Panc1 (cell line): ENCODE measurements at regions not wholly inside any gene's neighbourhood (a gene's known extent, or its start where the extent isn't known, plus 50 kb on each side); places are given as distances from the start of the nearest gene placed in this dataset.

ENCODE experiments used
- ATAC-seq: fragments of 200-7000 bp; cut with Tn5 transposase; 2 replicates; pipeline ENCODE4 v1.9.1; 2020; ENCODE audit warnings: mild to moderate bottlenecking, moderate library complexity
- BruUV-seq: library from RNA; stranded (reverse); fragments of 400-500 nt; replicated peaks from 2 replicates; lab custom pipeline; 2021; lab: Mats Ljungman, UMichigan
- CTCF ChIA-PET: fragments of 300-600 bp; sonication (Branson Sonifier 250); formaldehyde crosslinking; loops from one replicate; lab custom pipeline; 2022; ENCODE audit warnings: antibody characterized with exemption; lab: Charles Lee
- POLR2A ChIA-PET: fragments of 300-600 bp; sonication (Branson Sonifier 250); formaldehyde crosslinking; loops from one replicate; lab custom pipeline; 2022; ENCODE audit warnings: antibody characterized with exemption; lab: Charles Lee
- DNase-seq: peaks from one replicate; pipeline ENCODE4 v3.0.0-alpha.2; 2010; ENCODE audit warnings: low read depth, low spot score
- H3K27ac ChIP-seq: 2 replicates; pipeline ENCODE4 v1.5.1; 2011; ENCODE audit warnings: mild to moderate bottlenecking, low read length, inconsistent platforms
- H3K27me3 ChIP-seq: fragments of 200-500 bp; sonication (Bioruptor generic); 2 replicates; pipeline ENCODE4 v1.6.0; 2014; ENCODE audit warnings: low read length, inconsistent platforms; ENCODE audit not compliant: control insufficient read depth, insufficient read depth
- H3K36me3 ChIP-seq: fragments of 200-500 bp; sonication (Bioruptor generic); 2 replicates; pipeline ENCODE4 v1.5.1; 2014; ENCODE audit warnings: inconsistent platforms, mild to moderate bottlenecking, low read length, moderate library complexity; ENCODE audit not compliant: control insufficient read depth, insufficient read depth
- H3K4me1 ChIP-seq: 2 replicates; pipeline ENCODE4 v1.5.1; 2011; ENCODE audit warnings: inconsistent platforms, mild to moderate bottlenecking, low read length, moderate library complexity; ENCODE audit not compliant: control insufficient read depth, insufficient read depth
- H3K4me3 ChIP-seq, 2 experiments: 2 replicates each; pipeline ENCODE4 v1.5.1; 2011 to 2012; ENCODE audit warnings: low read depth in 2 of 2, low read length in 2 of 2, mild to moderate bottlenecking in 2 of 2, inconsistent platforms in 1 of 2, moderate library complexity in 1 of 2
- H3K9me3 ChIP-seq: fragments of 200-500 bp; sonication (Bioruptor generic); 2 replicates; pipeline ENCODE4 v1.5.1; 2014; ENCODE audit warnings: low read depth, mild to moderate bottlenecking, inconsistent platforms, low read length, moderate library complexity; ENCODE audit not compliant: control insufficient read depth, insufficient read depth
- CTCF ChIP-seq: fragments of 450-650 bp; IDR thresholded peaks from 2 replicates; pipeline ENCODE4 v1.5.1; 2017; ENCODE audit warnings: mild to moderate bottlenecking
- POLR2AphosphoS5 ChIP-seq: IDR thresholded peaks from 2 replicates; pipeline ENCODE4 v1.6.1; 2012; ENCODE audit warnings: mild to moderate bottlenecking, low read depth, low read length, moderate library complexity
- REST ChIP-seq, 2 experiments: IDR thresholded peaks; 2 replicates each; pipeline ENCODE4 v1.6.1; 2011 to 2012; ENCODE audit warnings: low read depth in 2 of 2, control low read depth in 1 of 2, low read length in 1 of 2, mild to moderate bottlenecking in 1 of 2, moderate library complexity in 1 of 2; ENCODE audit not compliant: insufficient read depth in 1 of 2
- SIN3A ChIP-seq: IDR thresholded peaks from 2 replicates; pipeline ENCODE4 v1.6.1; 2012; ENCODE audit warnings: low read depth, mild to moderate bottlenecking, low read length, moderate library complexity, borderline replicate concordance; ENCODE audit not compliant: insufficient read depth
- TCF7L2 ChIP-seq: IDR thresholded peaks from 2 replicates; pipeline ENCODE4 v1.6.1; 2011; ENCODE audit warnings: mild to moderate bottlenecking, low read depth, low read length, inconsistent platforms
- in situ Hi-C: cut with HindIII; loops from 2 replicates; pipeline ENCODE4 v1.10.0; 2016; ENCODE audit warnings: low sequenced_read_pairs, low pct_unique_long_range_greater_than_20kb
- intact Hi-C: fragments of 100-400 bp; cut with micrococcal nuclease; formaldehyde crosslinking; loops from one replicate; pipeline ENCODE4 v1.10.0; 2022; ENCODE audit not compliant: unreplicated experiment

- DNase-seq (no peak), ATAC-seq (no peak)
- in situ Hi-C loops (no loop called here), intact Hi-C loops (no loop called here)
- no peak overlapping the region for H3K4me3 ChIP-seq
- no peaks in the 10 kb centered on the region for H3K9me3 ChIP-seq
- TF ChIP-seq POLR2AphosphoS5 = no peak
- H3K27ac ChIP-seq = no peak overlapping the region
- H3K4me1 ChIP-seq = no peaks in the 10 kb centered on the region
- no TSS peak for BruUV-seq
- ChIA-PET POLR2A (no interaction called here), CTCF (no interaction called here)
- H3K27me3 ChIP-seq = no peaks in the 10 kb centered on the region; the same call in 1 of the 2 replicates
- no peaks in the 10 kb centered on the region for H3K36me3 ChIP-seq
These were observed 103.3 kb upstream of the IGFBP3 start for GRCh38 chr7:46024263-46024916.

GRCh38 chr7:46022397-46022796 lies 101.3 kb upstream of the IGFBP3 start:
- Histone ChIP-seq H3K4me3 (no peak overlapping the region), H3K4me1 (no peaks in the 10 kb centered on the region), H3K27me3 (no peaks in the 10 kb centered on the region; the same call in 1 of the 2 replicates), H3K27ac (no peak overlapping the region), H3K36me3 (no peaks in the 10 kb centered on the region), H3K9me3 (no peaks in the 10 kb centered on the region)
- no peak for TF ChIP-seq REST (IDR thresholded peaks at IDR 0.05; ENCODE audit: insufficient read depth in 1 of 2, low read depth in 2 of 2, low read length in 1 of 2)
- intact Hi-C loops = no loop called here
- ChIA-PET POLR2A (no interaction called here), CTCF (no interaction called here)
- BruUV-seq = no TSS peak
- no peak for ATAC-seq
- in situ Hi-C loops = no loop called here
- DNase-seq = no peak

- BruUV-seq = no TSS peak
- ChIA-PET CTCF (no interaction called here), POLR2A (no interaction called here)
- Histone ChIP-seq H3K4me3 (no peak overlapping the region), H3K27me3 (no peaks in the 10 kb centered on the region), H3K9me3 (no peaks in the 10 kb centered on the region), H3K4me1 (no peaks in the 10 kb centered on the region), H3K36me3 (no peaks in the 10 kb centered on the region), H3K27ac (no peak overlapping the region)
- ATAC-seq = no peak
- TF ChIP-seq TCF7L2 (no peak), SIN3A (no peak), CTCF (no peak), REST (IDR thresholded peaks at IDR 0.05; ENCODE audit: insufficient read depth in 1 of 2, low read depth in 2 of 2, low read length in 1 of 2) (no peak)
- intact Hi-C loops = no loop called here
- no peak for DNase-seq
- in situ Hi-C loops = no loop called here
These were observed 94.2 kb upstream of the IGFBP3 start for GRCh38 chr7:46015107-46015868.
